H9 (cell line): ENCODE measurements at regions not wholly inside any gene's neighbourhood (a gene's known extent, or its start where the extent isn't known, plus 50 kb on each side); places are given as distances from the start of the nearest gene placed in this dataset.

Experiments used
- DNase-seq: peaks from one replicate; pipeline ENCODE4 v3.0.0-alpha.2; 2017
- H2AFZ ChIP-seq: one replicate; pipeline ENCODE4 v1.6.1; 2013; ENCODE audit warnings: mild to moderate bottlenecking, low read length, control low read depth, moderate library complexity
- H2AK5ac ChIP-seq: 2 replicates; pipeline ENCODE4 v1.6.1; 2013; ENCODE audit warnings: low read length, control low read depth, mixed read lengths; ENCODE audit not compliant: insufficient read length
- H2BK120ac ChIP-seq: one replicate; pipeline ENCODE4 v1.6.1; 2013; ENCODE audit warnings: low read depth, mild to moderate bottlenecking, low read length, control low read depth, inconsistent platforms; ENCODE audit not compliant: poor library complexity, severe bottlenecking
- H2BK12ac ChIP-seq: 2 replicates; pipeline ENCODE4 v1.6.1; 2013; ENCODE audit warnings: low read length, control low read depth, mixed read lengths, low read depth; ENCODE audit not compliant: insufficient read length
- H2BK15ac ChIP-seq: 2 replicates; pipeline ENCODE4 v1.6.1; 2013; ENCODE audit warnings: low read depth, low read length, control low read depth
- H2BK20ac ChIP-seq: one replicate; pipeline ENCODE4 v1.6.1; 2013; ENCODE audit warnings: low read depth, mild to moderate bottlenecking, low read length, control low read depth, inconsistent platforms; ENCODE audit not compliant: poor library complexity, severe bottlenecking
- H2BK5ac ChIP-seq: 2 replicates; pipeline ENCODE4 v1.6.1; 2013; ENCODE audit warnings: low read length, control low read depth, mixed read lengths; ENCODE audit not compliant: insufficient read length
- H3K14ac ChIP-seq: 2 replicates; pipeline ENCODE4 v1.6.1; 2013; ENCODE audit warnings: low read length, control low read depth; ENCODE audit not compliant: insufficient read depth
- H3K18ac ChIP-seq: 2 replicates; pipeline ENCODE4 v1.6.1; 2013; ENCODE audit warnings: low read depth, mild to moderate bottlenecking, mixed read lengths, low read length, control low read depth; ENCODE audit not compliant: insufficient read length
- H3K23ac ChIP-seq: 2 replicates; pipeline ENCODE4 v1.6.1; 2013; ENCODE audit warnings: low read length, control low read depth, mixed read lengths, low read depth; ENCODE audit not compliant: insufficient read length
- H3K23me2 ChIP-seq: 2 replicates; pipeline ENCODE4 v1.6.1; 2013; ENCODE audit warnings: low read depth, mild to moderate bottlenecking, mixed read lengths, low read length, control low read depth; ENCODE audit not compliant: insufficient read length, poor library complexity, severe bottlenecking
- H3K27ac ChIP-seq: 2 replicates; pipeline ENCODE4 v1.5.1; 2013; ENCODE audit warnings: low read length, control low read depth, mixed read lengths, low read depth; ENCODE audit not compliant: insufficient read length
- H3K27me3 ChIP-seq: 2 replicates; pipeline ENCODE4 v1.6.1; 2013; ENCODE audit warnings: low read length, control low read depth, inconsistent platforms; ENCODE audit not compliant: insufficient read depth
- H3K4ac ChIP-seq: 2 replicates; pipeline ENCODE4 v1.6.1; 2013; ENCODE audit warnings: low read depth, mild to moderate bottlenecking, control low read depth, inconsistent platforms, low read length, moderate library complexity
- H3K4me1 ChIP-seq: 2 replicates; pipeline ENCODE4 v1.6.1; 2013; ENCODE audit warnings: low read length, control low read depth, inconsistent platforms; ENCODE audit not compliant: insufficient read depth
- H3K4me2 ChIP-seq: 2 replicates; pipeline ENCODE4 v1.6.1; 2013; ENCODE audit warnings: low read length, control low read depth, mixed read lengths; ENCODE audit not compliant: insufficient read length, insufficient read depth
- H3K56ac ChIP-seq: 2 replicates; pipeline ENCODE4 v1.6.1; 2013; ENCODE audit warnings: low read depth, mild to moderate bottlenecking, mixed read lengths, low read length, control low read depth; ENCODE audit not compliant: insufficient read length
- H3K79me1 ChIP-seq: 2 replicates; pipeline ENCODE4 v1.6.1; 2013; ENCODE audit warnings: low read depth, mild to moderate bottlenecking, moderate library complexity, low read length, control low read depth, inconsistent platforms; ENCODE audit not compliant: insufficient read depth, poor library complexity, severe bottlenecking
- H3K79me2 ChIP-seq: 2 replicates; pipeline ENCODE4 v1.6.1; 2013; ENCODE audit warnings: low read length, control low read depth, inconsistent platforms; ENCODE audit not compliant: insufficient read depth
- H3K9ac ChIP-seq: 2 replicates; pipeline ENCODE4 v1.6.1; 2013; ENCODE audit warnings: low read length, control low read depth, mixed read lengths; ENCODE audit not compliant: insufficient read length; ENCODE audit errors: extremely low read depth
- H3K9me3 ChIP-seq: one replicate; pipeline ENCODE4 v1.6.1; 2013; ENCODE audit warnings: low read depth, low read length, inconsistent platforms; ENCODE audit not compliant: control insufficient read depth
- H3T11ph ChIP-seq: one replicate; pipeline ENCODE4 v1.6.1; 2013; ENCODE audit warnings: mild to moderate bottlenecking, low read length, control low read depth, inconsistent platforms
- H4K20me1 ChIP-seq: one replicate; pipeline ENCODE4 v1.6.1; 2013; ENCODE audit not compliant: control insufficient read depth, insufficient read length, insufficient read depth
- H4K5ac ChIP-seq: 2 replicates; pipeline ENCODE4 v1.6.1; 2013; ENCODE audit warnings: low read depth, mild to moderate bottlenecking, mixed read lengths, low read length, control low read depth; ENCODE audit not compliant: insufficient read length
- H4K8ac ChIP-seq: replicated peaks from 2 replicates; pipeline ENCODE4 v1.6.1; 2013; ENCODE audit warnings: low read length, control low read depth, mixed read lengths, low read depth; ENCODE audit not compliant: insufficient read length
- H4K91ac ChIP-seq: 2 replicates; pipeline ENCODE4 v1.6.1; 2013; ENCODE audit warnings: low read depth, mild to moderate bottlenecking, moderate library complexity, mixed read lengths, low read length, control low read depth; ENCODE audit not compliant: insufficient read length
- H3K27ac Mint-ChIP-seq, 3 experiments: 2 replicates in 2 of 3; 3 replicates in 1 of 3; pipeline ENCODE4 v1.8.0; 2020 to 2021; ENCODE audit warnings: mixed read lengths in 3 of 3, mild to moderate bottlenecking in 1 of 3, moderate library complexity in 1 of 3
- H3K27me3 Mint-ChIP-seq: 2 replicates; pipeline ENCODE4 v1.8.0; 2021; ENCODE audit warnings: low read depth, mild to moderate bottlenecking, moderate library complexity, mixed read lengths
- H3K36me3 Mint-ChIP-seq, 3 experiments: 2 replicates in 2 of 3; 3 replicates in 1 of 3; pipeline ENCODE4 v1.8.0; 2020 to 2021; ENCODE audit warnings: low read depth in 3 of 3, mixed read lengths in 3 of 3; ENCODE audit not compliant: insufficient read depth in 1 of 3
- H3K4me1 Mint-ChIP-seq, 2 experiments: 2 replicates each; pipeline ENCODE4 v1.8.0; 2020; ENCODE audit warnings: mixed read lengths in 2 of 2
- H3K4me3 Mint-ChIP-seq, 2 experiments: 2 replicates in 1 of 2; 3 replicates in 1 of 2; pipeline ENCODE4 v1.8.0; 2020 to 2021; ENCODE audit warnings: mild to moderate bottlenecking in 2 of 2, mixed read lengths in 2 of 2, moderate library complexity in 1 of 2
- H3K9me3 Mint-ChIP-seq, 2 experiments: 2 replicates in 1 of 2; 3 replicates in 1 of 2; pipeline ENCODE4 v1.8.0; 2020; ENCODE audit warnings: mild to moderate bottlenecking in 2 of 2, mixed read lengths in 2 of 2, moderate library complexity in 1 of 2
- CTCF ChIP-seq: fragments of 200-600 bp; sonication (generic); conservative IDR thresholded peaks from 3 replicates; pipeline ENCODE4 v1.8.0; 2021; ENCODE audit warnings: antibody characterized with exemption, mild to moderate bottlenecking
- whole genome bisulfite sequencing: extraction: QIAGEN DNeasy Blood & Tissue Kit; methylation state at CpG from one replicate; pipeline ENCODE4 v1.1.7; 2013; ENCODE audit warnings: missing lambda C conversion rate, low lambda C conversion rate, mixed read lengths; ENCODE audit not compliant: insufficient read length; ENCODE audit errors: extremely low coverage; 5-methylcytosine and 5-hydroxymethylcytosine counted together

GRCh38 chr6:135658481-135658880 lies 160.9 kb upstream of the AHI1 start:
- Mint-ChIP-seq H3K4me1 (no peaks in the 10 kb centered on the region), H3K4me3 (no peak overlapping the region), H3K9me3 (peaks cover 12 to 17% of the 10 kb centered on the region in 2 experiments), H3K27me3 (no peaks in the 10 kb centered on the region), H3K27ac (no peak overlapping the region), H3K36me3 (peaks cover 0 to 7% (median 3%) of the 10 kb centered on the region in 3 experiments; a peak in 4 of 7 replicates)
- Histone ChIP-seq H2BK5ac (no peak overlapping the region), H3K56ac (no peak overlapping the region), H3K4me1 (no peaks in the 10 kb centered on the region), H2BK20ac (no peak overlapping the region), H3K14ac (no peak overlapping the region), H2AK5ac (no peak overlapping the region), H3K23me2 (no peaks in the 10 kb centered on the region), H2BK15ac (no peak overlapping the region), H3K4me2 (no peak overlapping the region), H4K8ac (no peak overlapping the region), H3K27ac (no peak overlapping the region), H3K79me2 (no peaks in the 10 kb centered on the region), H3K9me3 (no peaks in the 10 kb centered on the region), H3T11ph (no peak overlapping the region), H3K9ac (no peak overlapping the region), H3K79me1 (no peaks in the 10 kb centered on the region), H3K18ac (no peak overlapping the region), H4K20me1 (no peaks in the 10 kb centered on the region), H4K91ac (no peak overlapping the region), H4K5ac (no peak overlapping the region), H3K4ac (no peak overlapping the region), H2BK12ac (no peak overlapping the region), H3K23ac (no peak overlapping the region), H2AFZ (no peak overlapping the region), H2BK120ac (no peak overlapping the region), H3K27me3 (no peaks in the 10 kb centered on the region)
- WGBS = no CpG with 5 or more reads among the region's 3 CpGs
- DNase-seq = no peak
- no peak for TF ChIP-seq CTCF
